ENCODE measurements at regions not wholly inside any gene's neighbourhood (a gene's known extent, or its start where the extent isn't known, plus 50 kb on each side); places are given as distances from the start of the nearest gene placed in this dataset.
A peak's percentile ranks its signal among the peaks of the same experiment; 100 is the strongest.
"Not testable (repeated sequence)": the region's sequence is repeated elsewhere in the genome, so short reads cannot be mapped to it uniquely, and the experiment has no call there.

- no peak overlapping the region for H3K27ac Mint-ChIP-seq
- peaks cover 33% of the 10 kb centered on the region for H3K27me3 Mint-ChIP-seq
- no peaks in the 10 kb centered on the region for H3K9me3 Mint-ChIP-seq
- no peaks in the 10 kb centered on the region for H3K36me3 Mint-ChIP-seq
- no peak for ATAC-seq
- no peak overlapping the region for H3K4me3 Mint-ChIP-seq
- H3K4me1 Mint-ChIP-seq: peaks cover 30% of the 10 kb centered on the region
Observed at GRCh38 chr14:106509176-106509575, 982.8 kb downstream of the TMEM121 start.

- no peak for ATAC-seq
- no peaks in the 10 kb centered on the region for H3K9me3 Mint-ChIP-seq
- no peak overlapping the region for H3K4me3 Mint-ChIP-seq
- peaks cover 33% of the 10 kb centered on the region for H3K27me3 Mint-ChIP-seq
- no peaks in the 10 kb centered on the region for H3K36me3 Mint-ChIP-seq
- H3K27ac Mint-ChIP-seq: no peak overlapping the region
- H3K4me1 Mint-ChIP-seq: peaks cover 26% of the 10 kb centered on the region
Observed at GRCh38 chr14:106509807-106510206, 983.4 kb downstream of the TMEM121 start.

GRCh38 chr14:106511006-106511799, 984.8 kb downstream of the TMEM121 start:
- no peak for ATAC-seq
- Mint-ChIP-seq H3K9me3 (no peaks in the 10 kb centered on the region), H3K4me3 (peak overlapping the region; percentile 18), H3K4me1 (peaks cover 26% of the 10 kb centered on the region), H3K27ac (no peak overlapping the region), H3K27me3 (peaks cover 33% of the 10 kb centered on the region), H3K36me3 (no peaks in the 10 kb centered on the region)

- Mint-ChIP-seq H3K4me1 (peaks cover 25% of the 10 kb centered on the region), H3K4me3 (peak overlapping the region; percentile 18), H3K27ac (no peak overlapping the region), H3K9me3 (no peaks in the 10 kb centered on the region), H3K36me3 (no peaks in the 10 kb centered on the region), H3K27me3 (peaks cover 33% of the 10 kb centered on the region)
- no peak for ATAC-seq
Observed at GRCh38 chr14:106511800-106512198, 985.4 kb downstream of the TMEM121 start.

GRCh38 chr14:106513302-106513701, 986.9 kb downstream of the TMEM121 start:
- H3K27ac Mint-ChIP-seq: no peak overlapping the region

GRCh38 chr14:106518054-106518943, 991.9 kb downstream of the TMEM121 start:
- ATAC-seq: peak; percentile 64
- H3K36me3 Mint-ChIP-seq: no peaks in the 10 kb centered on the region
- no peaks in the 10 kb centered on the region for H3K9me3 Mint-ChIP-seq
- peaks cover 5% of the 10 kb centered on the region for H3K27me3 Mint-ChIP-seq
- H3K4me3 Mint-ChIP-seq: no peak overlapping the region
- H3K27ac Mint-ChIP-seq: no peak overlapping the region
- peaks cover 22% of the 10 kb centered on the region for H3K4me1 Mint-ChIP-seq

More at GRCh38 chr14:106513302-106513701, 986.9 kb downstream of the TMEM121 start:
- Mint-ChIP-seq H3K27me3 (peaks cover 28% of the 10 kb centered on the region), H3K4me1 (peaks cover 31% of the 10 kb centered on the region), H3K4me3 (no peak overlapping the region), H3K9me3 (no peaks in the 10 kb centered on the region), H3K36me3 (no peaks in the 10 kb centered on the region)
- ATAC-seq: no peak

- peaks cover 16% of the 10 kb centered on the region for H3K4me1 Mint-ChIP-seq
- H3K9me3 Mint-ChIP-seq, H3K27ac Mint-ChIP-seq, H3K27me3 Mint-ChIP-seq, H3K4me3 Mint-ChIP-seq, ATAC-seq, H3K36me3 Mint-ChIP-seq: not testable (repeated sequence)
Observed at GRCh38 chr14:106522118-106522517, 995.7 kb downstream of the TMEM121 start.

- no peak overlapping the region for H3K4me3 Mint-ChIP-seq
- H3K27me3 Mint-ChIP-seq: no peaks in the 10 kb centered on the region
- peaks cover 7% of the 10 kb centered on the region for H3K4me1 Mint-ChIP-seq
- no peaks in the 10 kb centered on the region for H3K9me3 Mint-ChIP-seq
- H3K27ac Mint-ChIP-seq: no peak overlapping the region
- H3K36me3 Mint-ChIP-seq: no peaks in the 10 kb centered on the region
- ATAC-seq: no peak
Observed at GRCh38 chr14:106522990-106523389, 996.6 kb downstream of the TMEM121 start.

- Mint-ChIP-seq H3K27me3 (no peaks in the 10 kb centered on the region), H3K9me3 (no peaks in the 10 kb centered on the region), H3K27ac (no peak overlapping the region), H3K4me3 (no peak overlapping the region), H3K36me3 (no peaks in the 10 kb centered on the region), H3K4me1 (peaks cover 10% of the 10 kb centered on the region)
- no peak for ATAC-seq
Observed at GRCh38 chr14:106528717-106529116, 1002.3 kb downstream of the TMEM121 start.

- Mint-ChIP-seq H3K36me3 (no peaks in the 10 kb centered on the region), H3K4me3 (no peak overlapping the region), H3K27ac (peak overlapping the region; percentile 70), H3K27me3 (no peaks in the 10 kb centered on the region), H3K9me3 (no peaks in the 10 kb centered on the region), H3K4me1 (peaks cover 10% of the 10 kb centered on the region)
- ATAC-seq: no peak
Observed at GRCh38 chr14:106530031-106530422, 1003.6 kb downstream of the TMEM121 start.

- no peaks in the 10 kb centered on the region for H3K36me3 Mint-ChIP-seq
- peak overlapping the region; percentile 58 for H3K4me3 Mint-ChIP-seq
- peaks cover 10% of the 10 kb centered on the region for H3K4me1 Mint-ChIP-seq
- peak; percentile 86 for ATAC-seq
- H3K27ac Mint-ChIP-seq: peak overlapping the region; percentile 70
- no peaks in the 10 kb centered on the region for H3K27me3 Mint-ChIP-seq
- no peaks in the 10 kb centered on the region for H3K9me3 Mint-ChIP-seq
Observed at GRCh38 chr14:106530423-106531107, 1004.2 kb downstream of the TMEM121 start.

GRCh38 chr14:106537597-106537996, 1011.2 kb downstream of the TMEM121 start:
- H3K27me3 Mint-ChIP-seq, ATAC-seq, H3K4me3 Mint-ChIP-seq, H3K36me3 Mint-ChIP-seq, H3K27ac Mint-ChIP-seq, H3K9me3 Mint-ChIP-seq: not testable (repeated sequence)
- H3K4me1 Mint-ChIP-seq: peaks cover 34% of the 10 kb centered on the region

- peaks cover 34% of the 10 kb centered on the region for H3K4me1 Mint-ChIP-seq
- ATAC-seq: no peak
- H3K36me3 Mint-ChIP-seq: no peaks in the 10 kb centered on the region
- H3K9me3 Mint-ChIP-seq: no peaks in the 10 kb centered on the region
- H3K27ac Mint-ChIP-seq: no peak overlapping the region
- peak overlapping the region; percentile 70 for H3K4me3 Mint-ChIP-seq
- no peaks in the 10 kb centered on the region for H3K27me3 Mint-ChIP-seq
Observed at GRCh38 chr14:106538201-106538600, 1011.8 kb downstream of the TMEM121 start.

- Mint-ChIP-seq H3K36me3 (no peaks in the 10 kb centered on the region), H3K27ac (no peak overlapping the region), H3K9me3 (peaks cover 5% of the 10 kb centered on the region), H3K27me3 (peaks cover 14% of the 10 kb centered on the region), H3K4me1 (peaks cover 7% of the 10 kb centered on the region), H3K4me3 (no peak overlapping the region)
- ATAC-seq: no peak
Observed at GRCh38 chr14:106547735-106548434, 1021.5 kb downstream of the TMEM121 start.

- H3K4me1 Mint-ChIP-seq: peaks cover 7% of the 10 kb centered on the region
- H3K9me3 Mint-ChIP-seq: peaks cover 5% of the 10 kb centered on the region
- no peaks in the 10 kb centered on the region for H3K36me3 Mint-ChIP-seq
- H3K27ac Mint-ChIP-seq: no peak overlapping the region
- H3K4me3 Mint-ChIP-seq: no peak overlapping the region
- H3K27me3 Mint-ChIP-seq: peaks cover 14% of the 10 kb centered on the region
- no peak for ATAC-seq
Observed at GRCh38 chr14:106549064-106549463, 1022.7 kb downstream of the TMEM121 start.

Data from stimulated activated memory B cell treated with anti-CD40 and anti-IgM and Interleukin-4, amounts not matched to agents 10 μg/mL and 1 μg/mL and 100 μg/mL, for 72 hours (primary cell).